Esophagus muscularis mucosa (tissue), 4 donors: ENCODE measurements at regions not wholly inside any gene's neighbourhood (a gene's known extent, or its start where the extent isn't known, plus 50 kb on each side); places are given as distances from the start of the nearest gene placed in this dataset.

Experiments used
- DNase-seq: peaks from one replicate; pipeline ENCODE4 v3.0.0-alpha.2; 2017; ENCODE audit errors: extremely low spot score
- H3K27ac ChIP-seq, 4 donors: fragments of 200-600 bp; sonication (generic); replicated peaks in 1 of 4; 1 replicate in 3 of 4; 2 replicates in 1 of 4; pipeline ENCODE4 v1.5.1; 2016 to 2019; ENCODE audit warnings: mild to moderate bottlenecking in 1 of 4
- H3K27me3 ChIP-seq, 4 donors: fragments of 200-600 bp; sonication (generic); one replicate each; pipeline versions ENCODE4 v1.5.1 to v1.6.0; 2016 to 2019
- H3K36me3 ChIP-seq, 4 donors: fragments of 200-600 bp; sonication (generic); one replicate each; pipeline ENCODE4 v1.5.1; 2016 to 2019
- H3K4me1 ChIP-seq, 4 donors: fragments of 200-600 bp; sonication (generic); one replicate each; pipeline ENCODE4 v1.5.1; 2016 to 2019
- H3K4me3 ChIP-seq, 4 donors: fragments of 200-600 bp; sonication (generic); 1 replicate in 2 of 4; 2 replicates in 2 of 4; pipeline ENCODE4 v1.5.1; 2016 to 2019; ENCODE audit warnings: mild to moderate bottlenecking in 4 of 4, moderate library complexity in 1 of 4
- H3K9me3 ChIP-seq, 4 donors: fragments of 200-600 bp; sonication (generic); 1 replicate in 3 of 4; 2 replicates in 1 of 4; pipeline ENCODE4 v1.5.1; 2016 to 2019
- EP300 ChIP-seq: sonication (generic); formaldehyde crosslinking; IDR thresholded peaks from one replicate; pipeline ENCODE4 v1.6.1; 2017; ENCODE audit warnings: antibody characterized with exemption
- POLR2A ChIP-seq: fragments of 450-650 bp; IDR thresholded peaks from one replicate; pipeline ENCODE4 v1.6.1; 2017; ENCODE audit warnings: antibody characterized with exemption, moderate library complexity, mild to moderate bottlenecking, low read depth
- POLR2AphosphoS5 ChIP-seq, 2 donors: sonication (generic); formaldehyde crosslinking; IDR thresholded peaks; one replicate each; pipeline ENCODE4 v1.6.1; 2017; ENCODE audit warnings: antibody characterized with exemption in 2 of 2
- WGBS: methylation state at CpG from one replicate; pipeline ENCODE4 v1.1.5; 2018; 5-methylcytosine and 5-hydroxymethylcytosine counted together
- intact Hi-C: fragments of 100-400 bp; cut with DNase I; formaldehyde crosslinking; loops from one replicate; pipeline ENCODE4 v1.15.1; 2023
- TF ChIP-seq, protein P1 (sequence below), 3 experiments: fragments of 200-600 bp in 2 of 3; fragments of 450-650 bp in 1 of 3; sonication (generic) in 2 of 3; IDR thresholded peaks; one replicate each; pipeline ENCODE4 v1.5.1; 2017 to 2019; ENCODE audit warnings: antibody characterized with exemption in 3 of 3, mild to moderate bottlenecking in 2 of 3, moderate library complexity in 1 of 3

DNA sequence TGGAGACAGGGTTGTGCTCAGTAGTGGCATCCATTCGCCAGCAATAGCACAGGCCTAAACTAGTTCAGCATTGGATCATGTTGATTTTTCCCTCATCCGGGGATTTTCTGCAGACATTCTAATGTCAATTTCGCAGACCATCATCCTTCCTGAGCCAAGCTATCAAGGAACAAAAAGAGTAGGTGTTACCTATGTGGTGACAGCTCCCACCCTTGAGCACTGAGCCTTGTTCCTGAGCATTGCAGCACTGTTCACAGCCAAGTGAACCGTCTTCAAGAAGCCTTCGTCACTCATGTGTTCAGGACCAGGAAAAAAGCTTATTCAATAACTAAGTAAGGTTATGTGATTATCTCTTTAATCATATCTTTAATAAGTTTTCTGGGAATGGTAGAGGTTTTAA, 576.2 kb downstream of the UQCRFS1 start:
- intact Hi-C loops, result loop anchor here (10.0 kb wide), 1 partner anchor 172 kb away; no protein-coding TSS in a partner anchor
- H3K27me3 ChIP-seq, result peaks cover 0 to 3% (median 0%) of the 10 kb centered on the region in 4 donors
- no peaks in the 10 kb centered on the region for H3K36me3 ChIP-seq
- 86% methylated on average over 5 of the region's 5 CpGs for WGBS
- DNase-seq, result peak; percentile 80
- H3K9me3 ChIP-seq, result peaks cover 0 to 12% (median 9%) of the 10 kb centered on the region in 4 donors
- H3K4me1 ChIP-seq, result no peaks in the 10 kb centered on the region
- no peak overlapping the region for H3K27ac ChIP-seq
- TF ChIP-seq POLR2AphosphoS5 (IDR thresholded peaks at IDR 0.05) (no peak), EP300 (no peak), POLR2A (no peak)
- TF ChIP-seq, protein P1, sequence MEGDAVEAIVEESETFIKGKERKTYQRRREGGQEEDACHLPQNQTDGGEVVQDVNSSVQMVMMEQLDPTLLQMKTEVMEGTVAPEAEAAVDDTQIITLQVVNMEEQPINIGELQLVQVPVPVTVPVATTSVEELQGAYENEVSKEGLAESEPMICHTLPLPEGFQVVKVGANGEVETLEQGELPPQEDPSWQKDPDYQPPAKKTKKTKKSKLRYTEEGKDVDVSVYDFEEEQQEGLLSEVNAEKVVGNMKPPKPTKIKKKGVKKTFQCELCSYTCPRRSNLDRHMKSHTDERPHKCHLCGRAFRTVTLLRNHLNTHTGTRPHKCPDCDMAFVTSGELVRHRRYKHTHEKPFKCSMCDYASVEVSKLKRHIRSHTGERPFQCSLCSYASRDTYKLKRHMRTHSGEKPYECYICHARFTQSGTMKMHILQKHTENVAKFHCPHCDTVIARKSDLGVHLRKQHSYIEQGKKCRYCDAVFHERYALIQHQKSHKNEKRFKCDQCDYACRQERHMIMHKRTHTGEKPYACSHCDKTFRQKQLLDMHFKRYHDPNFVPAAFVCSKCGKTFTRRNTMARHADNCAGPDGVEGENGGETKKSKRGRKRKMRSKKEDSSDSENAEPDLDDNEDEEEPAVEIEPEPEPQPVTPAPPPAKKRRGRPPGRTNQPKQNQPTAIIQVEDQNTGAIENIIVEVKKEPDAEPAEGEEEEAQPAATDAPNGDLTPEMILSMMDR (IDR thresholded peaks at IDR 0.05), result no peak
- H3K4me3 ChIP-seq, result no peak overlapping the region

DNA sequence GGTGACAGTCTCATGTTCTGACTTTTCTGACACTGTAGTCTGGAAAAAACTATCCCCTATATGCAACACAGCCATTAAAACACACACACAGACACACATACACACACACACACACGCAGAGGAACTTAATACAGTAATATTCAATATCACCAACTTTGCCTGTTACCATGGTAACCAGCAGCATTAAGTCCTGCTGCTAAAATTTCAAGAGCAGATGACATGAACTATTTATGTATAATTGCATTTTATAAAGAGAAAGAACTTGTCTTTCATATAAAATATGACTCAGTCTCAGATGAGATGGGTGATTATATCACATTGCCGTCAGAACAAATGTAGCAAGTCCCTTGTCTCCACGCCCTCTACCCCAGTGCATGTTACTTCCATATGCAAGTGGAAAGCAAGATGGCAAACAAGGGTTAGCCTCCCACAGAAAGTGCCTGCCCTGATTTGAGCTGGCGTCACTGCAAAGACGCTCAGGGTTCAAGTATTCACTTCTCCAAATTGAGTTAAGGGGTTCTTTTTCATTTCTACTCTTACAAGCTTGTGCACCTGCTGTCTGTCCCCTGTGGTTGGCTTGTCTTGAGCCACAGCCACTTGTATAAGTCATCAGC, 576.8 kb downstream of the UQCRFS1 start:
- H3K27ac ChIP-seq, result no peak overlapping the region
- TF ChIP-seq POLR2AphosphoS5 (IDR thresholded peaks at IDR 0.05), result no peak
- TF ChIP-seq, protein P1 (IDR thresholded peaks at IDR 0.05), result no peak
- no peak for TF ChIP-seq POLR2A
- no peak for TF ChIP-seq EP300
- H3K4me3 ChIP-seq, result no peak overlapping the region
- no peaks in the 10 kb centered on the region for H3K36me3 ChIP-seq
- peak; percentile 84 for DNase-seq
- H3K27me3 ChIP-seq, result peaks cover 0 to 3% (median 0%) of the 10 kb centered on the region in 4 donors
- intact Hi-C loops, result loop anchor here (10.0 kb wide), 1 partner anchor 171 kb away; no protein-coding TSS in a partner anchor
- 82% methylated on average over 5 of the region's 5 CpGs for WGBS
- peaks cover 0 to 12% (median 9%) of the 10 kb centered on the region in 4 donors for H3K9me3 ChIP-seq
- no peaks in the 10 kb centered on the region for H3K4me1 ChIP-seq

DNA sequence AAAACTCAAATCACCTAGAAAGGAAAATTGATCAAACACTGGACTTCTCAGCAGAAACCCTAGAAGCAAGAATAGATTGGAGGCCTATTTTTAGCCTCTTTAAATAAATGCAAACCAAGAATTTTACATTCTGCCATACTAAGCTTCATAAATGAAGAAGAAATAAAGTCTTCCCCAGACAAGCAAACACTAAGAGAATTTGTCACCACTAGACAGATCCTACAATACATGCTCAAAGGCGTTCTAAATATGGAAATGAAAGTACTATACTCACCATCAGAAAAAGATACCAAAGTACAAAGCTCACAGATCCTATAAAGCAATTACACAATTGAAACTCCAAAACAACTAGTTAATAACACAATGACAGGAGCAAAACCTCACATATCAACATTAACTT, 578.1 kb downstream of the UQCRFS1 start:
- Histone ChIP-seq H3K4me3 (no peak overlapping the region), H3K9me3 (peaks cover 0 to 12% (median 9%) of the 10 kb centered on the region in 4 donors), H3K27me3 (peaks cover 0 to 3% (median 0%) of the 10 kb centered on the region in 4 donors), H3K27ac (no peak overlapping the region), H3K4me1 (no peaks in the 10 kb centered on the region), H3K36me3 (no peaks in the 10 kb centered on the region)
- WGBS, result 61% methylated on average over 1 of the region's 1 CpG
- intact Hi-C loops, result loop anchor here (10.0 kb wide), 1 partner anchor 170 kb away; no protein-coding TSS in a partner anchor
- no peak for DNase-seq
- TF ChIP-seq EP300, result no peak
- no peak for TF ChIP-seq POLR2AphosphoS5 (IDR thresholded peaks at IDR 0.05)
- TF ChIP-seq POLR2A, result no peak
- TF ChIP-seq, protein P1 (IDR thresholded peaks at IDR 0.05), result no peak

DNA sequence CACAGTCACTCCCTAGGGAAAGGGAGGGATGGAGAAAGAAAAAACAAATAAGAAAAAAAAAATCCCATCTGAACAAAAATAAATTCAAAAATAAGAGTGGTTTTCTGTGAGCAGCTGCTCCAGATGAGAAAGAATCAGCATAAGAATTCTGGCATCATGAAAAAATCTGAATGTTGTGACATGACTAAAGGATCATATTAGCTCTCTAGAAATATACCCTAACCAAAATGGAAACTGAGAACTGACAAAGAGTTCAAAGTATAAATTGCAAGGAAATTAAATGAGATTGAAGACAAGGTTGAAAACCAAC, 579.0 kb downstream of the UQCRFS1 start:
- Histone ChIP-seq H3K9me3 (peaks cover 0 to 15% (median 10%) of the 10 kb centered on the region in 4 donors), H3K27me3 (peaks cover 0 to 3% (median 0%) of the 10 kb centered on the region in 4 donors), H3K4me1 (no peaks in the 10 kb centered on the region), H3K4me3 (no peak overlapping the region), H3K36me3 (no peaks in the 10 kb centered on the region), H3K27ac (no peak overlapping the region)
- DNase-seq, result no peak
- intact Hi-C loops, result loop anchor here (10.0 kb wide), 1 partner anchor 169 kb away; no protein-coding TSS in a partner anchor
- TF ChIP-seq POLR2A (no peak), EP300 (no peak), POLR2AphosphoS5 (IDR thresholded peaks at IDR 0.05) (no peak)
- TF ChIP-seq, protein P1 (IDR thresholded peaks at IDR 0.05), result no peak
